WTC11 (cell line): ENCODE measurements at regions not wholly inside any gene's neighbourhood (a gene's known extent, or its start where the extent isn't known, plus 50 kb on each side); places are given as distances from the start of the nearest gene placed in this dataset.
"Not testable (repeated sequence)": the region's sequence is repeated elsewhere in the genome, so short reads cannot be mapped to it uniquely, and the experiment has no call there.

Experiments
- ATAC-seq: fragments of 200-7000 bp; cut with Tn5 transposase; 2 replicates; pipeline ENCODE4 v1.10.0; 2021; ENCODE audit warnings: mild to moderate bottlenecking, moderate library complexity
- CTCF ChIA-PET: fragments of 300-600 bp; sonication (Branson Sonifier 250); formaldehyde crosslinking; loops from one replicate; lab custom pipeline; 2021; ENCODE audit warnings: antibody characterized with exemption; lab: Charles Lee
- POLR2A ChIA-PET: fragments of 350-600 bp; sonication (Branson Sonifier 250); formaldehyde crosslinking; loops from one replicate; lab custom pipeline; 2021; ENCODE audit warnings: antibody characterized with exemption; lab: Charles Lee
- DNase-seq: peaks from one replicate; pipeline ENCODE4 v3.0.0; 2021; ENCODE audit warnings: low spot score
- H3K27ac Mint-ChIP-seq: 2 replicates; pipeline ENCODE4 v1.8.0; 2021; ENCODE audit warnings: mixed read lengths
- H3K27me3 Mint-ChIP-seq: 2 replicates; pipeline ENCODE4 v1.8.0; 2021; ENCODE audit warnings: low read depth, mild to moderate bottlenecking, moderate library complexity, mixed read lengths
- H3K36me3 Mint-ChIP-seq: 2 replicates; pipeline ENCODE4 v1.8.0; 2021; ENCODE audit warnings: mixed read lengths
- H3K4me1 Mint-ChIP-seq: 2 replicates; pipeline ENCODE4 v1.8.0; 2022; ENCODE audit warnings: mixed read lengths
- H3K4me3 Mint-ChIP-seq: 2 replicates; pipeline ENCODE4 v1.8.0; 2021; ENCODE audit warnings: mild to moderate bottlenecking, moderate library complexity, mixed read lengths
- H3K9me3 Mint-ChIP-seq: 2 replicates; pipeline ENCODE4 v1.8.0; 2021; ENCODE audit warnings: mixed read lengths
- E2F1 ChIP-seq: sonication (generic); formaldehyde crosslinking; IDR thresholded peaks from 2 replicates; pipeline ENCODE4 v1.8.0; 2022; ENCODE audit warnings: mild to moderate bottlenecking, missing genetic modification reagents
- E2F4 ChIP-seq: sonication (generic); formaldehyde crosslinking; IDR thresholded peaks from 2 replicates; pipeline ENCODE4 v1.8.1; 2022; ENCODE audit warnings: low read depth, mild to moderate bottlenecking, moderate library complexity, missing genetic modification reagents, borderline replicate concordance
- GABPB1 ChIP-seq: sonication (generic); formaldehyde crosslinking; IDR thresholded peaks from 2 replicates; pipeline ENCODE4 v1.8.1; 2023; ENCODE audit warnings: mild to moderate bottlenecking, missing genetic modification reagents
- MAX ChIP-seq: sonication (generic); formaldehyde crosslinking; IDR thresholded peaks from 2 replicates; pipeline ENCODE4 v1.8.0; 2022; ENCODE audit warnings: mild to moderate bottlenecking, missing genetic modification reagents
- NFYB ChIP-seq: sonication (generic); formaldehyde crosslinking; conservative IDR thresholded peaks from 2 replicates; pipeline ENCODE4 v1.8.0; 2022; ENCODE audit warnings: low read depth, missing genetic modification reagents
- RELA ChIP-seq: sonication (generic); formaldehyde crosslinking; IDR thresholded peaks from 2 replicates; pipeline ENCODE4 v1.8.1; 2022; ENCODE audit warnings: missing genetic modification reagents, mild to moderate bottlenecking, borderline replicate concordance
- SOX15 ChIP-seq: fragments of 250-450 bp; sonication (Bioruptor Pico); IDR thresholded peaks from 2 replicates; pipeline ENCODE4 v1.9.0; 2021; ENCODE audit warnings: mild to moderate bottlenecking
- TCF7 ChIP-seq: sonication (generic); formaldehyde crosslinking; IDR thresholded peaks from 2 replicates; pipeline ENCODE4 v1.8.0; 2022; ENCODE audit warnings: mild to moderate bottlenecking, low read depth, missing genetic modification reagents, moderate library complexity
- TP53 ChIP-seq: sonication (generic); formaldehyde crosslinking; IDR thresholded peaks from 2 replicates; pipeline ENCODE4 v1.8.1; 2023; ENCODE audit warnings: mild to moderate bottlenecking, missing genetic modification reagents
- ZNF121 ChIP-seq: sonication (generic); formaldehyde crosslinking; IDR thresholded peaks from 2 replicates; pipeline ENCODE4 v1.8.0; 2023; ENCODE audit warnings: missing genetic modification reagents
- ZNF416 ChIP-seq: fragments of 250-450 bp; sonication (Bioruptor Pico); IDR thresholded peaks from 2 replicates; pipeline ENCODE4 v1.9.0; 2021; ENCODE audit warnings: mild to moderate bottlenecking, inconsistent platforms
- TF ChIP-seq, protein P1 (sequence below): sonication (generic); formaldehyde crosslinking; IDR thresholded peaks from 2 replicates; pipeline ENCODE4 v1.8.1; 2023; ENCODE audit warnings: mild to moderate bottlenecking, missing genetic modification reagents
- TF ChIP-seq, protein P2 (sequence below): fragments of 200-600 bp; IDR thresholded peaks from 2 replicates; pipeline ENCODE4 v1.8.0; 2022; ENCODE audit warnings: antibody characterized with exemption
- TF ChIP-seq, protein P3 (sequence below): sonication (generic); formaldehyde crosslinking; IDR thresholded peaks from 2 replicates; pipeline ENCODE4 v1.8.1; 2023; ENCODE audit warnings: mild to moderate bottlenecking, missing genetic modification reagents, borderline replicate concordance

GRCh38 chr20:56914532-56914931 is 285.4 kb downstream of the TFAP2C start:
- ChIA-PET POLR2A (no interaction called here), CTCF (no interaction called here)
- peaks cover 21% of the 10 kb centered on the region for H3K4me1 Mint-ChIP-seq
- DNase-seq (no peak), ATAC-seq (no peak)
- TF ChIP-seq SOX15 = no peak
- no peak for TF ChIP-seq ZNF416 (CRISPR knock-in tag)
- no peak for TF ChIP-seq ZNF121 (CRISPR knock-in tag)
- H3K9me3 Mint-ChIP-seq = peaks cover 7% of the 10 kb centered on the region; the same call in 1 of the 2 replicates
- H3K4me3 Mint-ChIP-seq = no peak overlapping the region
- peaks cover 9% of the 10 kb centered on the region for H3K36me3 Mint-ChIP-seq
- peaks cover 11% of the 10 kb centered on the region for H3K27me3 Mint-ChIP-seq
- no peak overlapping the region for H3K27ac Mint-ChIP-seq

DNA sequence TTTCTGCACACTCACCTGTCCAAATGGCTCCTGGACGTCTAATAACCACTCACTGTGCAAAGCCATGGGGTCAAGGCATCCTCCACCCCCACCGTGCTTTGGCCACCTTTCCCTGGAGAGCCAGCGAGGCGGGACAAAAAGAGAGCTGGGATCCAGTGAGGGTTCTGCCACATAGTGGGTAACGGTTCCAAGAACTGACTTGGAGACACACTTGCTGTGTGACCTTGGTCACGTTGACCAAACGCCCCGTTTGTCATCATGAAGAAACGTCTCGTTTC is 287.2 kb downstream of the TFAP2C start:
- peaks cover 10% of the 10 kb centered on the region for H3K4me1 Mint-ChIP-seq
- peaks cover 9% of the 10 kb centered on the region for H3K36me3 Mint-ChIP-seq
- no peak for DNase-seq
- POLR2A ChIA-PET = interaction anchor here (0.6 kb wide), 1 partner anchor 342 kb away, joined by 4 read pairs; no protein-coding TSS in a partner anchor
- H3K4me3 Mint-ChIP-seq = no peak overlapping the region
- H3K9me3 Mint-ChIP-seq = peaks cover 7% of the 10 kb centered on the region; the same call in 1 of the 2 replicates
- ATAC-seq = no peak
- TF ChIP-seq, protein P1, sequence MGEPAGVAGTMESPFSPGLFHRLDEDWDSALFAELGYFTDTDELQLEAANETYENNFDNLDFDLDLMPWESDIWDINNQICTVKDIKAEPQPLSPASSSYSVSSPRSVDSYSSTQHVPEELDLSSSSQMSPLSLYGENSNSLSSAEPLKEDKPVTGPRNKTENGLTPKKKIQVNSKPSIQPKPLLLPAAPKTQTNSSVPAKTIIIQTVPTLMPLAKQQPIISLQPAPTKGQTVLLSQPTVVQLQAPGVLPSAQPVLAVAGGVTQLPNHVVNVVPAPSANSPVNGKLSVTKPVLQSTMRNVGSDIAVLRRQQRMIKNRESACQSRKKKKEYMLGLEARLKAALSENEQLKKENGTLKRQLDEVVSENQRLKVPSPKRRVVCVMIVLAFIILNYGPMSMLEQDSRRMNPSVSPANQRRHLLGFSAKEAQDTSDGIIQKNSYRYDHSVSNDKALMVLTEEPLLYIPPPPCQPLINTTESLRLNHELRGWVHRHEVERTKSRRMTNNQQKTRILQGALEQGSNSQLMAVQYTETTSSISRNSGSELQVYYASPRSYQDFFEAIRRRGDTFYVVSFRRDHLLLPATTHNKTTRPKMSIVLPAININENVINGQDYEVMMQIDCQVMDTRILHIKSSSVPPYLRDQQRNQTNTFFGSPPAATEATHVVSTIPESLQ (CRISPR knock-in tag) = no peak
- TF ChIP-seq NFYB (CRISPR knock-in tag) = no peak
- TF ChIP-seq RELA (CRISPR knock-in tag) = no peak
- TF ChIP-seq, protein P2, sequence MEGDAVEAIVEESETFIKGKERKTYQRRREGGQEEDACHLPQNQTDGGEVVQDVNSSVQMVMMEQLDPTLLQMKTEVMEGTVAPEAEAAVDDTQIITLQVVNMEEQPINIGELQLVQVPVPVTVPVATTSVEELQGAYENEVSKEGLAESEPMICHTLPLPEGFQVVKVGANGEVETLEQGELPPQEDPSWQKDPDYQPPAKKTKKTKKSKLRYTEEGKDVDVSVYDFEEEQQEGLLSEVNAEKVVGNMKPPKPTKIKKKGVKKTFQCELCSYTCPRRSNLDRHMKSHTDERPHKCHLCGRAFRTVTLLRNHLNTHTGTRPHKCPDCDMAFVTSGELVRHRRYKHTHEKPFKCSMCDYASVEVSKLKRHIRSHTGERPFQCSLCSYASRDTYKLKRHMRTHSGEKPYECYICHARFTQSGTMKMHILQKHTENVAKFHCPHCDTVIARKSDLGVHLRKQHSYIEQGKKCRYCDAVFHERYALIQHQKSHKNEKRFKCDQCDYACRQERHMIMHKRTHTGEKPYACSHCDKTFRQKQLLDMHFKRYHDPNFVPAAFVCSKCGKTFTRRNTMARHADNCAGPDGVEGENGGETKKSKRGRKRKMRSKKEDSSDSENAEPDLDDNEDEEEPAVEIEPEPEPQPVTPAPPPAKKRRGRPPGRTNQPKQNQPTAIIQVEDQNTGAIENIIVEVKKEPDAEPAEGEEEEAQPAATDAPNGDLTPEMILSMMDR = no peak
- no peak for TF ChIP-seq E2F1
- TF ChIP-seq, protein P3, sequence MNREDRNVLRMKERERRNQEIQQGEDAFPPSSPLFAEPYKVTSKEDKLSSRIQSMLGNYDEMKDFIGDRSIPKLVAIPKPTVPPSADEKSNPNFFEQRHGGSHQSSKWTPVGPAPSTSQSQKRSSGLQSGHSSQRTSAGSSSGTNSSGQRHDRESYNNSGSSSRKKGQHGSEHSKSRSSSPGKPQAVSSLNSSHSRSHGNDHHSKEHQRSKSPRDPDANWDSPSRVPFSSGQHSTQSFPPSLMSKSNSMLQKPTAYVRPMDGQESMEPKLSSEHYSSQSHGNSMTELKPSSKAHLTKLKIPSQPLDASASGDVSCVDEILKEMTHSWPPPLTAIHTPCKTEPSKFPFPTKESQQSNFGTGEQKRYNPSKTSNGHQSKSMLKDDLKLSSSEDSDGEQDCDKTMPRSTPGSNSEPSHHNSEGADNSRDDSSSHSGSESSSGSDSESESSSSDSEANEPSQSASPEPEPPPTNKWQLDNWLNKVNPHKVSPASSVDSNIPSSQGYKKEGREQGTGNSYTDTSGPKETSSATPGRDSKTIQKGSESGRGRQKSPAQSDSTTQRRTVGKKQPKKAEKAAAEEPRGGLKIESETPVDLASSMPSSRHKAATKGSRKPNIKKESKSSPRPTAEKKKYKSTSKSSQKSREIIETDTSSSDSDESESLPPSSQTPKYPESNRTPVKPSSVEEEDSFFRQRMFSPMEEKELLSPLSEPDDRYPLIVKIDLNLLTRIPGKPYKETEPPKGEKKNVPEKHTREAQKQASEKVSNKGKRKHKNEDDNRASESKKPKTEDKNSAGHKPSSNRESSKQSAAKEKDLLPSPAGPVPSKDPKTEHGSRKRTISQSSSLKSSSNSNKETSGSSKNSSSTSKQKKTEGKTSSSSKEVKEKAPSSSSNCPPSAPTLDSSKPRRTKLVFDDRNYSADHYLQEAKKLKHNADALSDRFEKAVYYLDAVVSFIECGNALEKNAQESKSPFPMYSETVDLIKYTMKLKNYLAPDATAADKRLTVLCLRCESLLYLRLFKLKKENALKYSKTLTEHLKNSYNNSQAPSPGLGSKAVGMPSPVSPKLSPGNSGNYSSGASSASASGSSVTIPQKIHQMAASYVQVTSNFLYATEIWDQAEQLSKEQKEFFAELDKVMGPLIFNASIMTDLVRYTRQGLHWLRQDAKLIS (CRISPR knock-in tag) = no peak
- TF ChIP-seq MAX (CRISPR knock-in tag) = no peak
- TF ChIP-seq TP53 (CRISPR knock-in tag) = no peak
- TF ChIP-seq GABPB1 (CRISPR knock-in tag) = no peak
- no peak for TF ChIP-seq E2F4 (CRISPR knock-in tag)
- TF ChIP-seq TCF7 (CRISPR knock-in tag) = no peak
- H3K27ac Mint-ChIP-seq = no peak overlapping the region
- CTCF ChIA-PET = no interaction called here
- peaks cover 22% of the 10 kb centered on the region for H3K27me3 Mint-ChIP-seq

GRCh38 chr20:56920041-56920440 is 290.9 kb downstream of the TFAP2C start:
- H3K36me3 Mint-ChIP-seq, H3K27ac Mint-ChIP-seq, CTCF ChIA-PET, ATAC-seq, H3K4me3 Mint-ChIP-seq, POLR2A ChIA-PET, H3K9me3 Mint-ChIP-seq, DNase-seq: not testable (repeated sequence)
- H3K27me3 Mint-ChIP-seq = peaks cover 52% of the 10 kb centered on the region
- peaks cover 15% of the 10 kb centered on the region for H3K4me1 Mint-ChIP-seq
